RWPE1 (cell line): ENCODE measurements at regions not wholly inside any gene's neighbourhood (a gene's known extent, or its start where the extent isn't known, plus 50 kb on each side); places are given as distances from the start of the nearest gene placed in this dataset.
"Not testable (repeated sequence)": the region's sequence is repeated elsewhere in the genome, so short reads cannot be mapped to it uniquely, and the experiment has no call there.

Experiments
- CTCF ChIA-PET: fragments of 350-600 bp; sonication (Branson Sonifier 250); formaldehyde crosslinking; extraction: SDS; loops from one replicate; lab custom pipeline; 2021; lab: Yijun Ruan, JAX
- POLR2A ChIA-PET: fragments of 400-600 bp; formaldehyde crosslinking; extraction: SDS; loops from one replicate; lab custom pipeline; 2020; ENCODE audit warnings: antibody characterized with exemption; ENCODE audit not compliant: low non-redundant PET; lab: Yijun Ruan, JAX
- DNase-seq: peaks from one replicate; pipeline ENCODE4 v3.0.0; 2012; ENCODE audit warnings: low spot score
- H3K27ac ChIP-seq: fragments of 450-650 bp; 2 replicates; pipeline ENCODE4 v1.5.1; 2017
- TF ChIP-seq, protein P1 (sequence below): fragments of 450-650 bp; conservative IDR thresholded peaks from 2 replicates; pipeline ENCODE4 v1.5.1; 2017; ENCODE audit warnings: low read depth, mild to moderate bottlenecking

DNA sequence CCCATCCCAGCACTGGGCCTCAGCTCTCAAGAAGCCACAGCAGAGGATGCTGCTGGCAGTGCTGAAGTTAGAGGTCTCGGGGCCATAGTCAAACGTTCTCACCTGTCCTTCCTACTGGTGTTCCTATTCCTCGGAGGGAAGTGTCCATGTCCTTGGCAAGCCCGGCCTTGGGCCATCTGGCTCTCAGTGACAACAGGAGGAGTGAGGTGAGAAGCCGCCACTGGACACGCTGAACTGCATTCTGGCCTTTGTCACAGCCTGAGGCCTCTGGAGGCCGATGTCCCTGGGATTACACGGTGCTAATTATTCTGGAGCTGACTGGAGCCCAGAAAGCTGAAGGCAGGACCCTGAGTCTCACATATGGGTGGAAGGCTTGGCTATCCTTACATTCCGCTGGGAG is 92.5 kb downstream of the OLFM1 start:
- ChIA-PET CTCF (no interaction called here), POLR2A (no interaction called here)
- no peak for DNase-seq
- H3K27ac ChIP-seq = no peak overlapping the region
- TF ChIP-seq, protein P1, sequence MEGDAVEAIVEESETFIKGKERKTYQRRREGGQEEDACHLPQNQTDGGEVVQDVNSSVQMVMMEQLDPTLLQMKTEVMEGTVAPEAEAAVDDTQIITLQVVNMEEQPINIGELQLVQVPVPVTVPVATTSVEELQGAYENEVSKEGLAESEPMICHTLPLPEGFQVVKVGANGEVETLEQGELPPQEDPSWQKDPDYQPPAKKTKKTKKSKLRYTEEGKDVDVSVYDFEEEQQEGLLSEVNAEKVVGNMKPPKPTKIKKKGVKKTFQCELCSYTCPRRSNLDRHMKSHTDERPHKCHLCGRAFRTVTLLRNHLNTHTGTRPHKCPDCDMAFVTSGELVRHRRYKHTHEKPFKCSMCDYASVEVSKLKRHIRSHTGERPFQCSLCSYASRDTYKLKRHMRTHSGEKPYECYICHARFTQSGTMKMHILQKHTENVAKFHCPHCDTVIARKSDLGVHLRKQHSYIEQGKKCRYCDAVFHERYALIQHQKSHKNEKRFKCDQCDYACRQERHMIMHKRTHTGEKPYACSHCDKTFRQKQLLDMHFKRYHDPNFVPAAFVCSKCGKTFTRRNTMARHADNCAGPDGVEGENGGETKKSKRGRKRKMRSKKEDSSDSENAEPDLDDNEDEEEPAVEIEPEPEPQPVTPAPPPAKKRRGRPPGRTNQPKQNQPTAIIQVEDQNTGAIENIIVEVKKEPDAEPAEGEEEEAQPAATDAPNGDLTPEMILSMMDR = no peak

DNA sequence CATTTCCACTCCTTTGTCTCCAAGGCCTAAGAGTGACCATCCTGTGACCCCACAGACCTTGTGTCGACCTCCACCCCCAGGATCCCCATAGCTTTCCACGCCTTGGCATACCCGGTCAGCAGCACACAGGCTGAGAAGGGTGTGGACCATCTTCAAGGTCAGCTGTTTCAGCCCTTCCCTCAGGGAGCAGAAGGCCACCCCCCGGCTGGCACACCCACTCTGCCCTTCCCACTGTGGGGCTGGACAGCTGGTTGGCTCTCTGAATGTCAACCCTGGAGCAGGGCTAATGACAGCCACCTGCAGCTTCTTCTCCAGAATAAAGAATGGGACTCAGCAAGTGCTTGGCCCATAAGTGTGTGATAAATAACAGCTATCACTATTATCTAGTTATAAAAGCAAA is 93.1 kb downstream of the OLFM1 start:
- POLR2A ChIA-PET = no interaction called here
- TF ChIP-seq, protein P1 = no peak
- CTCF ChIA-PET = interaction anchor here (0.7 kb wide), 1 partner anchor 80 kb away, joined by 3 read pairs; no protein-coding TSS in a partner anchor
- DNase-seq = no peak
- H3K27ac ChIP-seq = no peak overlapping the region

DNA sequence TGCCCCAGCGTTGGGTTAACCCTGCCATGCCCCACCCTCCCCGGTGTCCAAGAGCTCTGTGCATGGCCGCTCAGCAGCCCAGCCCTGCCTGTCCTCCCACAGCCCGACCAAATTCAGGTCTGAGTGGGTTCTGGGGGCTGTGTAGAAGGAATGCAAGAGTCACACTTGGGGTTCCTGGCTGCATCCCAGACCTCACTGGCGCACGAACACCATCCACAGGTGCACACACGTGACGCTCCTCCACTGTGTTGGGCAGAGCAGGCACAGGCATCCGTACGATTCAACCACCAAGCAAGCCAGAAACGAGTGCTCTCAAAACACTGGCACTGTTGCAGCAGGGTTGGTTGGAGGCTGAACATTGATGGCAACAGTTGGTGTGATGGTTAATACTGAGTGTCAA is 93.9 kb downstream of the OLFM1 start:
- DNase-seq = no peak
- CTCF ChIA-PET = no interaction called here
- POLR2A ChIA-PET = no interaction called here

DNA sequence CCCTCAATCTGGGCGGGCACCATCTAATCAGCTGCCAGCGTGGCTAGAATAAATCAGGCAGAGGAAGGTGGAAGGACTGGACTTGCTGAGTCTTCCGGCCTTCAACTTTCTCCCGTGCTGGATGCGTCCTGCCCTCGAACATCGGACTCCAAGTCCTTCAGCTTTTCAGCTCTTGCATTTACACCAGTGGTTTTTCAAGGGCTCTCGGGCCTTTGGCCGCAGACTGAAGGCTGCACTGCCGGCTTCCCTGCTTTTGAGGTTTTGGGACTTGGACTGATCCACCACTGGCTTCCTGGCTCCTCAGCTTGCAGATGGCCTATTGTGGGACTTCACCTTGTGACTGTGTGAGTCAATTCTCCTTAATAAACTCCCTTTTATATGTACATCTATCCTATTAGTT is 94.4 kb downstream of the OLFM1 start:
- CTCF ChIA-PET, H3K27ac ChIP-seq, DNase-seq, POLR2A ChIA-PET: not testable (repeated sequence)

More for the DNA sequence above, 93.9 kb downstream of the OLFM1 start:
- no peak overlapping the region for H3K27ac ChIP-seq
- TF ChIP-seq, protein P1 = no peak

DNA sequence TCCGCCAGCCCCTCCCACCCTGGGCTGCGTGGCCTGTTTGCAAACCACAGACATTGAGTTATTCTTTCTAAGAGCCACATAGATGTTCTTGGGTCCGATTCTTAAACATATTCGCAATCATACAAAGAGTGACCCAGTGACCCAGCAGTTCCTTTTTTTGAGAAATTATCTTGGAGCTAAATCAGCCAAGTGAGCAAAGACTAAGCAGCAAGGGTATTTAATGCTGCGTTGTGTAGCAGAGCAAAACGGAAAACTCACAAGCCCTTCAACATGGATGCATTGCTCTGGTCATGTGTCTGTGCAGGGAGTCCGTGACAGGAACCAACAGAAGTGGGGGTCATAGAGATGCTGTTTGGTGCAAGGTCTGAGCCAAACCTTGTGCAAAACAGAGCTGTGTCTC is 95.6 kb downstream of the OLFM1 start:
- POLR2A ChIA-PET = no interaction called here
- no peak overlapping the region for H3K27ac ChIP-seq
- no peak for DNase-seq
- CTCF ChIA-PET = no interaction called here
- TF ChIP-seq, protein P1 = no peak

DNA sequence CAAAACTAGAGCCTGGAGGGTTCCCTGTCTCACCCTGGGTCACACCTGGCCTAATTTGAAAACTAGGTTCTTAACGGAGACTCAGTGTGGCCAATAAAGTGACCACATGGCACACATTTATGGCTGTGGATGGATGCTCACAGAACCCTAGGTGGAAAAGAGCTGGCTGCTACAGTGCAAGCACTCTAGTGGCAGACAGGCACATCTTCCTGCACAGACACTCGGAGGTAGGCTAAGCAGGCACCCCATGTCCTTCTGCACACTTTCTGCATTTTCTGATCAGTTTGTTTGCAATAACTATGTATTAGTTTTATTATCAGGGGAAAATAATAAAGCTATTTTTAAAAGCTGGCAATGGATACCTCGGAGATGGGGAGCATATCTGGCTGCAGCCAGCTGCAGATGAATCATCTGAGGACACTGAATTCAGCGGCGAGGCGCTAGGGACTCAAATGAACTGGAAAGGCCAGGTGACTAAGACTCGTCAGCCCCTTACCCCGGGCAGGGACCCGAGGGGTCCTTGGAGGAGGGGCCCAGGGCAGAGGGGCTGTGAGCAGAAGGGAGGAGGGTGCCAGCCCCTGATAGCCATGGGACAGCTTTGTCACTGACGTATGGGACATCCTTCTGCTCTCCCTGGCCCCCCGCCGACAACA is 96.2 kb downstream of the OLFM1 start:
- ChIA-PET POLR2A (no interaction called here), CTCF (interaction anchor here (0.6 kb wide), 2 partner anchors 58 to 196 kb away, joined by 3 read pairs; no protein-coding TSS in a partner anchor)
- DNase-seq = no peak
- TF ChIP-seq, protein P1 = no peak
- no peak overlapping the region for H3K27ac ChIP-seq
